ENCODE measurements at regions not wholly inside any gene's neighbourhood (a gene's known extent, or its start where the extent isn't known, plus 50 kb on each side); places are given as distances from the start of the nearest gene placed in this dataset.

DNA sequence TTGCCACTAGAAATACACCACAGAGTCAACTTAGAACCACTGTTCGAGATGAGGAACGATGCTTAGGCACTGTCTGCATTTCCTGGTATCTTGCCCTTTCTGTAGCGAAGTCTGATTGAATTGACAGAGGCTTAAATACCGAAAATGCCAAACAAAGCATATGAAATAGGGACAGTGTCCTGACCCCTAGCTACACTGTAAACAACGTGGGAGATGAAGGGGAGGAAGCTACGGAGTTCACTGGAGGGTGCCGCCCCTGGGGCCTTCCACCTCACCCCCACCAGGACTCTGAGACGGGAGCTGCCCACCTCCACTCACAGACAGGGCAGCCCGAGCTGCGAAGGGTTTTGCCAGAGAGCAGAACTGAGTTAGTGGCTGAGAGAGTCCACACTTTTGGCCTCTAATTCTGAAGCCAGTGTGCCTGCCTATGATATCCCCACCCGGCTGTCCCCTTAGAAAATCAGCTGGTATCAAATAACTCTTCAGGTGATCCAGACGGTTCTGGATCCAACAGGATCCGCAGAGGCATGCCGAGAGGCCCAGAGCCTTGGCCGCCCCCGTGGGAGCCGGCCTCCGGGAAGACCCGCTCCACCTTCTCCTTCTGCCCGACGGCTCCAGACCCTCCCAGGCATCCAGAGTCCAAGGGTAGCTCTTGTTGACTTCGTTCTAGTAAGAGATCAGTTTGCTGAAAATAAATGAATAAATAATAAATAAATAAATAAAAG, 230.7 kb upstream of the DIO3 start:
- Histone ChIP-seq H3K27me3 (ENCODE audit: insufficient read depth) (no peaks in the 10 kb centered on the region), H3K4me2 (no peak overlapping the region), H3F3A (replicated peaks; ENCODE audit: low read depth) (no peaks in the 10 kb centered on the region), H3K79me2 (replicated peaks; ENCODE audit: insufficient read depth) (no peaks in the 10 kb centered on the region), H3K9me2 (ENCODE audit: insufficient read depth) (no peaks in the 10 kb centered on the region), H3K4me3 (no peak overlapping the region), H4K20me1 (replicated peaks; ENCODE audit: insufficient read depth) (no peaks in the 10 kb centered on the region), H3K4me1 (ENCODE audit: insufficient read depth) (no peaks in the 10 kb centered on the region), H3K27ac (ENCODE audit: low read depth) (no peak overlapping the region), H2AFZ (no peak overlapping the region), H3K36me3 (ENCODE audit: insufficient read depth) (no peaks in the 10 kb centered on the region)
- ATAC-seq, result no peak
- TF ChIP-seq ZNF114 (CRISPR knock-in tag; IDR thresholded peaks at IDR 0.05) (no peak), EZH2phosphoT487 (IDR thresholded peaks at IDR 0.05; ENCODE audit: unreplicated experiment) (no peak), JUNB (IDR thresholded peaks at IDR 0.05; ENCODE audit: unreplicated experiment) (no peak), ZNF331 (CRISPR knock-in tag; IDR thresholded peaks at IDR 0.05; ENCODE audit: low read depth) (no peak), NANOG (IDR thresholded peaks at IDR 0.05; ENCODE audit: borderline replicate concordance) (no peak), STAT1 (IDR thresholded peaks at IDR 0.05; ENCODE audit: unreplicated experiment) (no peak), POLR2AphosphoS5 (IDR thresholded peaks at IDR 0.05; ENCODE audit: low read depth) (no peak), CREB1 (CRISPR knock-in tag; IDR thresholded peaks at IDR 0.05; ENCODE audit: low read depth) (no peak), EZH2 (IDR thresholded peaks at IDR 0.05; ENCODE audit: low read depth, unreplicated experiment) (no peak)
- TF ChIP-seq, protein P1, sequence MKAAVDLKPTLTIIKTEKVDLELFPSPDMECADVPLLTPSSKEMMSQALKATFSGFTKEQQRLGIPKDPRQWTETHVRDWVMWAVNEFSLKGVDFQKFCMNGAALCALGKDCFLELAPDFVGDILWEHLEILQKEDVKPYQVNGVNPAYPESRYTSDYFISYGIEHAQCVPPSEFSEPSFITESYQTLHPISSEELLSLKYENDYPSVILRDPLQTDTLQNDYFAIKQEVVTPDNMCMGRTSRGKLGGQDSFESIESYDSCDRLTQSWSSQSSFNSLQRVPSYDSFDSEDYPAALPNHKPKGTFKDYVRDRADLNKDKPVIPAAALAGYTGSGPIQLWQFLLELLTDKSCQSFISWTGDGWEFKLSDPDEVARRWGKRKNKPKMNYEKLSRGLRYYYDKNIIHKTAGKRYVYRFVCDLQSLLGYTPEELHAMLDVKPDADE (IDR thresholded peaks at IDR 0.05), result no peak
- TF ChIP-seq, protein P2, sequence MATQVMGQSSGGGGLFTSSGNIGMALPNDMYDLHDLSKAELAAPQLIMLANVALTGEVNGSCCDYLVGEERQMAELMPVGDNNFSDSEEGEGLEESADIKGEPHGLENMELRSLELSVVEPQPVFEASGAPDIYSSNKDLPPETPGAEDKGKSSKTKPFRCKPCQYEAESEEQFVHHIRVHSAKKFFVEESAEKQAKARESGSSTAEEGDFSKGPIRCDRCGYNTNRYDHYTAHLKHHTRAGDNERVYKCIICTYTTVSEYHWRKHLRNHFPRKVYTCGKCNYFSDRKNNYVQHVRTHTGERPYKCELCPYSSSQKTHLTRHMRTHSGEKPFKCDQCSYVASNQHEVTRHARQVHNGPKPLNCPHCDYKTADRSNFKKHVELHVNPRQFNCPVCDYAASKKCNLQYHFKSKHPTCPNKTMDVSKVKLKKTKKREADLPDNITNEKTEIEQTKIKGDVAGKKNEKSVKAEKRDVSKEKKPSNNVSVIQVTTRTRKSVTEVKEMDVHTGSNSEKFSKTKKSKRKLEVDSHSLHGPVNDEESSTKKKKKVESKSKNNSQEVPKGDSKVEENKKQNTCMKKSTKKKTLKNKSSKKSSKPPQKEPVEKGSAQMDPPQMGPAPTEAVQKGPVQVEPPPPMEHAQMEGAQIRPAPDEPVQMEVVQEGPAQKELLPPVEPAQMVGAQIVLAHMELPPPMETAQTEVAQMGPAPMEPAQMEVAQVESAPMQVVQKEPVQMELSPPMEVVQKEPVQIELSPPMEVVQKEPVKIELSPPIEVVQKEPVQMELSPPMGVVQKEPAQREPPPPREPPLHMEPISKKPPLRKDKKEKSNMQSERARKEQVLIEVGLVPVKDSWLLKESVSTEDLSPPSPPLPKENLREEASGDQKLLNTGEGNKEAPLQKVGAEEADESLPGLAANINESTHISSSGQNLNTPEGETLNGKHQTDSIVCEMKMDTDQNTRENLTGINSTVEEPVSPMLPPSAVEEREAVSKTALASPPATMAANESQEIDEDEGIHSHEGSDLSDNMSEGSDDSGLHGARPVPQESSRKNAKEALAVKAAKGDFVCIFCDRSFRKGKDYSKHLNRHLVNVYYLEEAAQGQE (IDR thresholded peaks at IDR 0.05; ENCODE audit: unreplicated experiment), result no peak
- TF ChIP-seq, protein P3, sequence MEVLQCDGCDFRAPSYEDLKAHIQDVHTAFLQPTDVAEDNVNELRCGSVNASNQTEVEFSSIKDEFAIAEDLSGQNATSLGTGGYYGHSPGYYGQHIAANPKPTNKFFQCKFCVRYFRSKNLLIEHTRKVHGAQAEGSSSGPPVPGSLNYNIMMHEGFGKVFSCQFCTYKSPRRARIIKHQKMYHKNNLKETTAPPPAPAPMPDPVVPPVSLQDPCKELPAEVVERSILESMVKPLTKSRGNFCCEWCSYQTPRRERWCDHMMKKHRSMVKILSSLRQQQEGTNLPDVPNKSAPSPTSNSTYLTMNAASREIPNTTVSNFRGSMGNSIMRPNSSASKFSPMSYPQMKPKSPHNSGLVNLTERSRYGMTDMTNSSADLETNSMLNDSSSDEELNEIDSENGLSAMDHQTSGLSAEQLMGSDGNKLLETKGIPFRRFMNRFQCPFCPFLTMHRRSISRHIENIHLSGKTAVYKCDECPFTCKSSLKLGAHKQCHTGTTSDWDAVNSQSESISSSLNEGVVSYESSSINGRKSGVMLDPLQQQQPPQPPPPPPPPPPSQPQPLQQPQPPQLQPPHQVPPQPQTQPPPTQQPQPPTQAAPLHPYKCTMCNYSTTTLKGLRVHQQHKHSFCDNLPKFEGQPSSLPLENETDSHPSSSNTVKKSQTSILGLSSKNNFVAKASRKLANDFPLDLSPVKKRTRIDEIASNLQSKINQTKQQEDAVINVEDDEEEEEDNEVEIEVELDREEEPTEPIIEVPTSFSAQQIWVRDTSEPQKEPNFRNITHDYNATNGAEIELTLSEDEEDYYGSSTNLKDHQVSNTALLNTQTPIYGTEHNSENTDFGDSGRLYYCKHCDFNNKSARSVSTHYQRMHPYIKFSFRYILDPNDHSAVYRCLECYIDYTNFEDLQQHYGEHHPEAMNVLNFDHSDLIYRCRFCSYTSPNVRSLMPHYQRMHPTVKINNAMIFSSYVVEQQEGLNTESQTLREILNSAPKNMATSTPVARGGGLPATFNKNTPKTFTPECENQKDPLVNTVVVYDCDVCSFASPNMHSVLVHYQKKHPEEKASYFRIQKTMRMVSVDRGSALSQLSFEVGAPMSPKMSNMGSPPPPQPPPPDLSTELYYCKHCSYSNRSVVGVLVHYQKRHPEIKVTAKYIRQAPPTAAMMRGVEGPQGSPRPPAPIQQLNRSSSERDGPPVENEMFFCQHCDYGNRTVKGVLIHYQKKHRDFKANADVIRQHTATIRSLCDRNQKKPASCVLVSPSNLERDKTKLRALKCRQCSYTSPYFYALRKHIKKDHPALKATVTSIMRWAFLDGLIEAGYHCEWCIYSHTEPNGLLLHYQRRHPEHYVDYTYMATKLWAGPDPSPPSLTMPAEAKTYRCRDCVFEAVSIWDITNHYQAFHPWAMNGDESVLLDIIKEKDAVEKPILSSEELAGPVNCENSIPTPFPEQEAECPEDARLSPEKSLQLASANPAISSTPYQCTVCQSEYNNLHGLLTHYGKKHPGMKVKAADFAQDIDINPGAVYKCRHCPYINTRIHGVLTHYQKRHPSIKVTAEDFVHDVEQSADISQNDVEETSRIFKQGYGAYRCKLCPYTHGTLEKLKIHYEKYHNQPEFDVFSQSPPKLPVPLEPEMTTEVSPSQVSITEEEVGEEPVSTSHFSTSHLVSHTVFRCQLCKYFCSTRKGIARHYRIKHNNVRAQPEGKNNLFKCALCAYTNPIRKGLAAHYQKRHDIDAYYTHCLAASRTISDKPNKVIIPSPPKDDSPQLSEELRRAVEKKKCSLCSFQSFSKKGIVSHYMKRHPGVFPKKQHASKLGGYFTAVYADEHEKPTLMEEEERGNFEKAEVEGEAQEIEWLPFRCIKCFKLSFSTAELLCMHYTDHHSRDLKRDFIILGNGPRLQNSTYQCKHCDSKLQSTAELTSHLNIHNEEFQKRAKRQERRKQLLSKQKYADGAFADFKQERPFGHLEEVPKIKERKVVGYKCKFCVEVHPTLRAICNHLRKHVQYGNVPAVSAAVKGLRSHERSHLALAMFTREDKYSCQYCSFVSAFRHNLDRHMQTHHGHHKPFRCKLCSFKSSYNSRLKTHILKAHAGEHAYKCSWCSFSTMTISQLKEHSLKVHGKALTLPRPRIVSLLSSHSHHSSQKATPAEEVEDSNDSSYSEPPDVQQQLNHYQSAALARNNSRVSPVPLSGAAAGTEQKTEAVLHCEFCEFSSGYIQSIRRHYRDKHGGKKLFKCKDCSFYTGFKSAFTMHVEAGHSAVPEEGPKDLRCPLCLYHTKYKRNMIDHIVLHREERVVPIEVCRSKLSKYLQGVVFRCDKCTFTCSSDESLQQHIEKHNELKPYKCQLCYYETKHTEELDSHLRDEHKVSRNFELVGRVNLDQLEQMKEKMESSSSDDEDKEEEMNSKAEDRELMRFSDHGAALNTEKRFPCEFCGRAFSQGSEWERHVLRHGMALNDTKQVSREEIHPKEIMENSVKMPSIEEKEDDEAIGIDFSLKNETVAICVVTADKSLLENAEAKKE (CRISPR knock-in tag; IDR thresholded peaks at IDR 0.05), result no peak
- TF ChIP-seq, protein P4, sequence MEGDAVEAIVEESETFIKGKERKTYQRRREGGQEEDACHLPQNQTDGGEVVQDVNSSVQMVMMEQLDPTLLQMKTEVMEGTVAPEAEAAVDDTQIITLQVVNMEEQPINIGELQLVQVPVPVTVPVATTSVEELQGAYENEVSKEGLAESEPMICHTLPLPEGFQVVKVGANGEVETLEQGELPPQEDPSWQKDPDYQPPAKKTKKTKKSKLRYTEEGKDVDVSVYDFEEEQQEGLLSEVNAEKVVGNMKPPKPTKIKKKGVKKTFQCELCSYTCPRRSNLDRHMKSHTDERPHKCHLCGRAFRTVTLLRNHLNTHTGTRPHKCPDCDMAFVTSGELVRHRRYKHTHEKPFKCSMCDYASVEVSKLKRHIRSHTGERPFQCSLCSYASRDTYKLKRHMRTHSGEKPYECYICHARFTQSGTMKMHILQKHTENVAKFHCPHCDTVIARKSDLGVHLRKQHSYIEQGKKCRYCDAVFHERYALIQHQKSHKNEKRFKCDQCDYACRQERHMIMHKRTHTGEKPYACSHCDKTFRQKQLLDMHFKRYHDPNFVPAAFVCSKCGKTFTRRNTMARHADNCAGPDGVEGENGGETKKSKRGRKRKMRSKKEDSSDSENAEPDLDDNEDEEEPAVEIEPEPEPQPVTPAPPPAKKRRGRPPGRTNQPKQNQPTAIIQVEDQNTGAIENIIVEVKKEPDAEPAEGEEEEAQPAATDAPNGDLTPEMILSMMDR (conservative IDR thresholded peaks at IDR 0.05; ENCODE audit: low read depth in 2 of 2), result no peak
- Mint-ChIP-seq H3K27ac (no peak overlapping the region), H3K36me3 (ENCODE audit: low read depth) (no peaks in the 10 kb centered on the region), H3K9me3 (no peaks in the 10 kb centered on the region), H3K27me3 (ENCODE audit: insufficient read depth, low read depth, poor library complexity) (peaks cover 2% of the 10 kb centered on the region), H3K4me1 (0 out of 3 replicates have a peak, but pooled peaks cover 2% of the 10 kb centered on the region), H3K4me3 (no peak overlapping the region)
- DNase-seq (ENCODE audit: low spot score), result no peak
